ENCODE measurements at regions not wholly inside any gene's neighbourhood (a gene's known extent, or its start where the extent isn't known, plus 50 kb on each side); places are given as distances from the start of the nearest gene placed in this dataset.
"Not testable (repeated sequence)": the region's sequence is repeated elsewhere in the genome, so short reads cannot be mapped to it uniquely, and the experiment has no call there.

DNA sequence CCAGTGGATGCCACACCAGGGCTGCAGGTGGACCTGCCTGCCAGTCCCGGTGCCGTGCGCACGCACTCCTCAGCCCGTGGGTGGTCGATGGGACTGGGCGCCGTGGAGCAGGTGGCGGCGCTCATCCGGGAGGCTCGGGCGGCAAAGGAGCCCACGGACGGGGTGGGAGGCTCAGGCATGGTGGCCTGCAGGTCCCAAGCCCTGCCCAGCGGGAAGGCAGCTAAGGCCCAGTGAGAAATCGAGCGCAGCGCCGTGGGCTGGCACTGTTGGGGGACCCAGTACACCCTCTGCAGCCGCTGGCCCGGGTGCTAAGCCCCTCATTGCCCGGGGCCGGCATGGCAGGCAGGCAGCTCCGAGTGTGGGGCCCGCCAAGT lies 1171.8 kb upstream of the B3GALT2 start:
- H3K9ac ChIP-seq (ENCODE audit: low read length): no peak overlapping the region
- H3K4me3 ChIP-seq (ENCODE audit: low read depth, low read length): no peak overlapping the region
- no peak overlapping the region for H3K14ac ChIP-seq (ENCODE audit: low read length)
- H3K23ac ChIP-seq (ENCODE audit: low read length): no peak overlapping the region
- no peak overlapping the region for H2BK5ac ChIP-seq (ENCODE audit: low read depth, low read length, poor library complexity)
- H3K4me1 ChIP-seq (ENCODE audit: control insufficient read depth in 1 of 2, insufficient read depth in 2 of 2, low read length in 2 of 2): no peaks in the 10 kb centered on the region
- no peak overlapping the region for H4K8ac ChIP-seq (ENCODE audit: low read depth, low read length)
- no CpG with 5 or more reads among the region's 26 CpGs for WGBS (ENCODE audit: extremely low coverage, insufficient coverage, insufficient read length)
- no peaks in the 10 kb centered on the region for H3K9me3 ChIP-seq (ENCODE audit: insufficient read depth, low read depth, low read length)
- H4K12ac ChIP-seq (ENCODE audit: low read depth, low read length): no peak overlapping the region
- no peak overlapping the region for H3K18ac ChIP-seq (ENCODE audit: low read length)
- no peak overlapping the region for H3K4ac ChIP-seq (ENCODE audit: low read depth, low read length)
- no peak for DNase-seq
- H2AK5ac ChIP-seq (ENCODE audit: low read length): no peak overlapping the region
- no peak overlapping the region for H3K27ac ChIP-seq (ENCODE audit: low read depth, low read length)
- H2AFZ ChIP-seq (ENCODE audit: insufficient read depth, low read length, poor library complexity): no peak overlapping the region
- no peak overlapping the region for H2BK12ac ChIP-seq (ENCODE audit: low read length)
- no peaks in the 10 kb centered on the region for H3K27me3 ChIP-seq (ENCODE audit: insufficient read depth, low read length)
- H3K4me2 ChIP-seq (ENCODE audit: low read length): no peak overlapping the region
- H3K36me3 ChIP-seq (ENCODE audit: control insufficient read depth in 1 of 2, insufficient read depth in 2 of 2, low read length in 2 of 2): peaks cover 0 to 2% of the 10 kb centered on the region in 2 experiments
- H3K79me2 ChIP-seq (ENCODE audit: control insufficient read depth, insufficient read depth, low read length, poor library complexity): no peaks in the 10 kb centered on the region
- no peak overlapping the region for H2BK120ac ChIP-seq (ENCODE audit: insufficient read depth, low read length, poor library complexity)
- no peaks in the 10 kb centered on the region for H3K79me1 ChIP-seq (ENCODE audit: low read length)
- H4K91ac ChIP-seq (ENCODE audit: low read depth, low read length): no peak overlapping the region

DNA sequence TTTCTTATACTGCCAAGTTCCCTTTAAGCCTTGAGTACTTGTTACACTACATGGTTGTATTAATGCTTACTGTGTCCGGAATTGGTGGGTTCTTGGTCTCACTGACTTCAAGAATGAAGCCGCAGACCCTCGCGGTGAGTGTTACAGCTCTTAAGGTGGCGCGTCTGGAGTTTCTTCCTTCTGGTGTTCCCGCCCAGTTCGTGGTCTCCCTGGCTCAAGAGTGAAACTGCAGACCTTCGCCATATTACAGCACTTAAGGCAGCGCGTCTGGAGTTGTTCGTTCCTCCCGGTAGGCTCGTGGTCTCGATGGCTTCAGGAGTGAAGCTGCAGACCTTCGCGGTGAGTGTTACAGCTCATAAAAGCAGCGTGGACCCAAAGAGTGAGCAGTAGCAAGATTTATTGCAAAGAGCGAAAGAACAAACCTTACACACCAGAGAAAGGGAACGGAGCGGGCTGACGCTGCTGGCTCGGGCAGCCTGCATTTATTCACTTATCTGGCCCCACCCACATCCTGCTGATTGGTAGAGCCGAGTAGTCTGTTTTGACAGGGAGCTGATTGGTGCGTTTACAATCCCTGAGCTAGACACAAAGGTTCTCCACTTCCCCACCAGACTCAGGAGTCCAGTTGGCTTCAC lies 1171.3 kb upstream of the B3GALT2 start:
- not testable (repeated sequence) for H3K27ac ChIP-seq (ENCODE audit: low read depth, low read length); H3K23ac ChIP-seq (ENCODE audit: low read length); H3K4me1 ChIP-seq (ENCODE audit: control insufficient read depth in 1 of 2, insufficient read depth in 2 of 2, low read length in 2 of 2); H3K4me3 ChIP-seq (ENCODE audit: low read depth, low read length); H4K91ac ChIP-seq (ENCODE audit: low read depth, low read length); H3K9ac ChIP-seq (ENCODE audit: low read length); H3K27me3 ChIP-seq (ENCODE audit: insufficient read depth, low read length); H3K18ac ChIP-seq (ENCODE audit: low read length); H2AFZ ChIP-seq (ENCODE audit: insufficient read depth, low read length, poor library complexity); H3K79me2 ChIP-seq (ENCODE audit: control insufficient read depth, insufficient read depth, low read length, poor library complexity); H2BK12ac ChIP-seq (ENCODE audit: low read length); H3K9me3 ChIP-seq (ENCODE audit: insufficient read depth, low read depth, low read length); H3K79me1 ChIP-seq (ENCODE audit: low read length); H4K8ac ChIP-seq (ENCODE audit: low read depth, low read length); H2AK5ac ChIP-seq (ENCODE audit: low read length); H4K12ac ChIP-seq (ENCODE audit: low read depth, low read length); H3K36me3 ChIP-seq (ENCODE audit: control insufficient read depth in 1 of 2, insufficient read depth in 2 of 2, low read length in 2 of 2); H3K4me2 ChIP-seq (ENCODE audit: low read length); H3K14ac ChIP-seq (ENCODE audit: low read length); H3K4ac ChIP-seq (ENCODE audit: low read depth, low read length); H2BK120ac ChIP-seq (ENCODE audit: insufficient read depth, low read length, poor library complexity); H2BK5ac ChIP-seq (ENCODE audit: low read depth, low read length, poor library complexity)
- DNase-seq: peak in 1 of 2 donors; percentile 16
- no CpG with 5 or more reads among the region's 25 CpGs for WGBS (ENCODE audit: extremely low coverage, insufficient coverage, insufficient read length)

DNA sequence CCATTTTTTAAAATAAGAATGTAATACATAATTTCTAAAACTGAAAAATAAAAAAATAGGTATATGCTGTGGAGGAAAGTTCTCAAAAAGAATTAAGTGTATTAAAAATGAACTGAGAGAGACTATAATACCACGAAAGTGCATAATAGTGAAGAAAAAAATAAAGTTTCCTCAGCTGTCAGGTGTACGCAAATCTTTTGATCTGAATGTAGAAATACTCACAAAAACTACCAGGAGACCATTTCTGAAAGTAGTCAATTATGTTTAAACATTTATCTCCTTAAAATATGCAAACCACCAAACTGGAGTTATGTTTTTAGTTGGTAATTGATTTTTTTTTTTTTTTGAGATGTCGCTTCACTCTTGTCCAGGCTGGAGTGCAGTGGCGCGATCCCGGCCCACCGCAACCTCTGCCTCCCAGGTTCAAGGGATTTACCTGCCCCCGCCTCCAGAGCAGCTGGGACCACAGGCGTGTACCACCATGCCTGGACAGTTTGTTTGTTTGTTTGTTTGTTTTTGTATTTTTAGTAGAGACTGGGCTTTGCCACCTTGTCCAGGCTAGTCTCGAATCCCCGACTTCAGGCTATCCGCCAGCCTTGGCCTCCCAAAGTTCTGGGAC lies 1169.2 kb upstream of the B3GALT2 start:
- Histone ChIP-seq H2BK12ac (ENCODE audit: low read length) (no peak overlapping the region), H2AK5ac (ENCODE audit: low read length) (no peak overlapping the region), H3K4me2 (ENCODE audit: low read length) (no peak overlapping the region), H3K4me1 (ENCODE audit: control insufficient read depth in 1 of 2, insufficient read depth in 2 of 2, low read length in 2 of 2) (no peaks in the 10 kb centered on the region), H4K12ac (ENCODE audit: low read depth, low read length) (no peak overlapping the region), H4K8ac (ENCODE audit: low read depth, low read length) (no peak overlapping the region), H3K79me2 (ENCODE audit: control insufficient read depth, insufficient read depth, low read length, poor library complexity) (no peaks in the 10 kb centered on the region), H3K27ac (ENCODE audit: low read depth, low read length) (no peak overlapping the region), H2AFZ (ENCODE audit: insufficient read depth, low read length, poor library complexity) (no peak overlapping the region), H3K36me3 (ENCODE audit: control insufficient read depth in 1 of 2, insufficient read depth in 2 of 2, low read length in 2 of 2) (peaks cover 0 to 2% of the 10 kb centered on the region in 2 experiments), H2BK120ac (ENCODE audit: insufficient read depth, low read length, poor library complexity) (no peak overlapping the region), H3K27me3 (ENCODE audit: insufficient read depth, low read length) (no peaks in the 10 kb centered on the region), H3K4ac (ENCODE audit: low read depth, low read length) (no peak overlapping the region), H3K18ac (ENCODE audit: low read length) (no peak overlapping the region), H3K79me1 (ENCODE audit: low read length) (no peaks in the 10 kb centered on the region), H3K9me3 (ENCODE audit: insufficient read depth, low read depth, low read length) (no peaks in the 10 kb centered on the region), H3K23ac (ENCODE audit: low read length) (no peak overlapping the region), H2BK5ac (ENCODE audit: low read depth, low read length, poor library complexity) (no peak overlapping the region), H3K9ac (ENCODE audit: low read length) (no peak overlapping the region), H3K14ac (ENCODE audit: low read length) (no peak overlapping the region), H3K4me3 (ENCODE audit: low read depth, low read length) (no peak overlapping the region), H4K91ac (ENCODE audit: low read depth, low read length) (no peak overlapping the region)
- DNase-seq: no peak
- no CpG with 5 or more reads among the region's 12 CpGs for WGBS (ENCODE audit: extremely low coverage, insufficient coverage, insufficient read length)

DNA sequence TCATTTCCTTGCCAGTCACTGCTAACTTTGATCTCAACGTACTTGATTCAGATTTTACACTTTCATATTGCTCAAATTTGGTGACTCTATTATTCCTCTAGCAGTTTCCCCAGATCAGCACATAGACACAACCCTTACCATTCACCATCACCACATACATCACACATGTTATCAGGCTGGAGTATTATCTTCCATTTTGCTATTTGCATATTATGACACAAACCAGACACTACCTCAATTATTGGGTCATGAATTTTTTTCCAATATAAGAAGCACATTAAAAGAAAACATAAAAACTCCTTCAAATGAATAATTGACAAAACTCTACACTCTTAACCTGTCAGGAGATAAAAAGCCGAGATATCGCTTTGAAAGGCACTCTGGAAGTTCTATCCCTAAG lies 1166.7 kb upstream of the B3GALT2 start:
- Histone ChIP-seq H3K23ac (ENCODE audit: low read length) (no peak overlapping the region), H3K36me3 (ENCODE audit: control insufficient read depth in 1 of 2, insufficient read depth in 2 of 2, low read length in 2 of 2) (peaks cover 0 to 2% of the 10 kb centered on the region in 2 experiments), H2BK120ac (ENCODE audit: insufficient read depth, low read length, poor library complexity) (no peak overlapping the region), H3K4me2 (ENCODE audit: low read length) (no peak overlapping the region), H3K4me1 (ENCODE audit: control insufficient read depth in 1 of 2, insufficient read depth in 2 of 2, low read length in 2 of 2) (no peaks in the 10 kb centered on the region), H4K91ac (ENCODE audit: low read depth, low read length) (no peak overlapping the region), H3K79me2 (ENCODE audit: control insufficient read depth, insufficient read depth, low read length, poor library complexity) (no peaks in the 10 kb centered on the region), H3K79me1 (ENCODE audit: low read length) (no peaks in the 10 kb centered on the region), H3K27ac (ENCODE audit: low read depth, low read length) (no peak overlapping the region), H4K12ac (ENCODE audit: low read depth, low read length) (no peak overlapping the region), H3K27me3 (ENCODE audit: insufficient read depth, low read length) (no peaks in the 10 kb centered on the region), H3K4me3 (ENCODE audit: low read depth, low read length) (no peak overlapping the region), H3K18ac (ENCODE audit: low read length) (no peak overlapping the region), H2BK5ac (ENCODE audit: low read depth, low read length, poor library complexity) (no peak overlapping the region), H3K9me3 (ENCODE audit: insufficient read depth, low read depth, low read length) (no peaks in the 10 kb centered on the region), H4K8ac (ENCODE audit: low read depth, low read length) (no peak overlapping the region), H3K4ac (ENCODE audit: low read depth, low read length) (no peak overlapping the region), H3K9ac (ENCODE audit: low read length) (no peak overlapping the region), H2BK12ac (ENCODE audit: low read length) (no peak overlapping the region), H2AFZ (ENCODE audit: insufficient read depth, low read length, poor library complexity) (no peak overlapping the region), H3K14ac (ENCODE audit: low read length) (no peak overlapping the region), H2AK5ac (ENCODE audit: low read length) (no peak overlapping the region)
- WGBS (ENCODE audit: extremely low coverage, insufficient coverage, insufficient read length): no CpG with 5 or more reads among the region's 3 CpGs
- DNase-seq: no peak
